Upper lobe of left lung (tissue), 4 donors: ENCODE measurements at regions not wholly inside any gene's neighbourhood (a gene's known extent, or its start where the extent isn't known, plus 50 kb on each side); places are given as distances from the start of the nearest gene placed in this dataset.

Experiments
- CTCF ChIP-seq, 6 experiments: fragments of 450-650 bp in 4 of 6; fragments of 200-600 bp in 2 of 6; sonication (generic) in 2 of 6; IDR thresholded peaks; one replicate each; pipeline ENCODE4 v1.5.1; 2016 to 2019; ENCODE audit warnings: antibody characterized with exemption in 6 of 6
- POLR2AphosphoS5 ChIP-seq, 2 donors: sonication (generic); formaldehyde crosslinking; IDR thresholded peaks; one replicate each; pipeline ENCODE4 v1.5.1; 2017; ENCODE audit warnings: antibody characterized with exemption in 2 of 2

DNA sequence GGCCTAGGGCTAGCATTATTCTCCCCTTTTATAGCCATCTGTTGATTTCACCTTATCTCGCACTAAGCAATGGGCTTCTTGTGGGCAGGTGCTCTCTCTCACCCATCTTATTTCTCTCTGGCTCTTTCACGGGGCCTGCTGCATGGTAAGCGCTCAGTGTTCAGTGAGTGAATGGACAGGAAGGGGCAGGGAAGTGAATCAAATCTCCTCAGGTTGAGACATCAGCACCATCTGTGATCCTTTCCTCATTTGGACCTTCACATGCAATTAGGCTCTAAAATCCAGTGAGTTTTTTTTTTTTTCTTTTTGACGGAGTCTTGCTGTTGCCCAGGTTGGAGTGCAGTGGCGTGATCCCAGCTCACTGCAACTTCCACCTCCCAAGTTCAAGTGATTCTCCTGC, 76.5 kb upstream of the EZR start:
- no peak for TF ChIP-seq POLR2AphosphoS5 (IDR thresholded peaks at IDR 0.05)
- TF ChIP-seq CTCF (IDR thresholded peaks at IDR 0.05): no peak
